ENCODE measurements at regions not wholly inside any gene's neighbourhood (a gene's known extent, or its start where the extent isn't known, plus 50 kb on each side); places are given as distances from the start of the nearest gene placed in this dataset.
A peak's percentile ranks its signal among the peaks of the same experiment; 100 is the strongest.

GRCh38 chr5:74543162-74543995, 97.1 kb downstream of the ENC1 start:
- peak overlapping the region; percentile 9 for H3K4me3 ChIP-seq (ENCODE audit: low read length)
- DNase-seq (ENCODE audit: low read depth): peak; percentile 93
- no peak for TF ChIP-seq CTCF (conservative IDR thresholded peaks at IDR 0.05; ENCODE audit: low read depth, low read length)

DNA sequence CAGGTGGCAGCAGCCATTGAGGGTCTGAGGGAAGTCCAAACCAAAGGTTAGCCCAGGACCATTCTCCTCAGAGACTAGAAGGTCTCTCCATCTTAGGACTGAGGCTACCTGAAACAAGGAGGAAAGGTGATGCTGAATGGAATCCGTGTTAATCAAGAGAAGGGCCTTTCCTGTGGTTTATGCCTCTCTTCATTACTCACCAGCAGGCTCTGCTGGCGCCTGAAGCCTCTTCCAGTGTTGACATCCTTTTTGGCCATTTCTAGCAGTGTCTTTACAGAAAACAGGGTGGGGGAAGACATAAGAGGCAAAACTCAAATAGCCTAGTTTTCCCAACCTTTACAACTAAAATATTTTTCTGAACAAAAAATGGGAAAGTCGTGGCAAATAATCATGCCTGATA, 98.0 kb downstream of the ENC1 start:
- DNase-seq (ENCODE audit: low read depth): no peak
- H3K4me3 ChIP-seq (ENCODE audit: low read length): no peak overlapping the region
- peak; percentile 12 for TF ChIP-seq CTCF (conservative IDR thresholded peaks at IDR 0.05; ENCODE audit: low read depth, low read length)

DNA sequence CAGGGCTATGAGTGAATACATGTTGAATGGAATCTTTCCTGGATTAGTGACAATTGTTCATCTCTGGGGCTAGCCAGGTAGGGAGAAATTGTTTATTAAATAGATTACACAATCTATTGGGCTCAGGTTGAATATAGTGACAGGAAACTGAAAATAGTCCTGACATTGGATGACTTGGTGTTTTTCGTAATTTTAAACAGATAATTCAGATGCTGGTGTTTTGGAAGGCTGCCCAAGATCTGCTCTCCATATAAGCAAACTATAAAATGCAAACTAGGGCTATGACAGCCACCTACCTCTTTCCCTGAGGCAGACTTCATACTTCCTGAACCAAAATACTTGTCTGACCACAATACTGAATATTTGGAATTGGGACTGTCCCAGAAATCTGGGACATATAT, 99.1 kb downstream of the ENC1 start:
- DNase-seq (ENCODE audit: low read depth): no peak

DNA sequence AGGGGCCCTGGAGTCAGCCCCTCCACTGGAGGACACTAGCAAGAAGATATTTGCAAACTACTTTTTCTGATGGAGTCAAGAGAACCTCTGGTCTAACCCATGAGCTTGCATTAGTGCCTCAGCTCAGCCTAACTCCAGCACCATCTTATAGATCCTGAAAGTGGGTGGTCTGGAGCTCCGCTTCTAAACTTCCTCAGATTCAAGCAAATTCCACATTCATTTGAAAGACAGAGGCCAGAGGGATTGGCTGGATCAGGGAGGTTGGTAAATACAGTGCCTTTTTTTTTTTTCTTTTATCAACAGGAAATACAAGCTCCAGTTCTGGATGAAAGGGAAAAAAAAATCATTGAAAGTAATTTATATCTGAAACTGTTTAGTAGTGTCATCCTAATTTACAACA, 99.9 kb downstream of the ENC1 start:
- no peak for TF ChIP-seq CTCF (conservative IDR thresholded peaks at IDR 0.05; ENCODE audit: low read depth, low read length)
- DNase-seq (ENCODE audit: low read depth): no peak
- no peak overlapping the region for H3K4me3 ChIP-seq (ENCODE audit: low read length)

More for the DNA sequence above, 99.1 kb downstream of the ENC1 start:
- TF ChIP-seq CTCF (conservative IDR thresholded peaks at IDR 0.05; ENCODE audit: low read depth, low read length): no peak
- no peak overlapping the region for H3K4me3 ChIP-seq (ENCODE audit: low read length)

GRCh38 chr5:74539986-74540385, 100.5 kb downstream of the ENC1 start:
- DNase-seq (ENCODE audit: low read depth): no peak
- no peak overlapping the region for H3K4me3 ChIP-seq (ENCODE audit: low read length)

DNA sequence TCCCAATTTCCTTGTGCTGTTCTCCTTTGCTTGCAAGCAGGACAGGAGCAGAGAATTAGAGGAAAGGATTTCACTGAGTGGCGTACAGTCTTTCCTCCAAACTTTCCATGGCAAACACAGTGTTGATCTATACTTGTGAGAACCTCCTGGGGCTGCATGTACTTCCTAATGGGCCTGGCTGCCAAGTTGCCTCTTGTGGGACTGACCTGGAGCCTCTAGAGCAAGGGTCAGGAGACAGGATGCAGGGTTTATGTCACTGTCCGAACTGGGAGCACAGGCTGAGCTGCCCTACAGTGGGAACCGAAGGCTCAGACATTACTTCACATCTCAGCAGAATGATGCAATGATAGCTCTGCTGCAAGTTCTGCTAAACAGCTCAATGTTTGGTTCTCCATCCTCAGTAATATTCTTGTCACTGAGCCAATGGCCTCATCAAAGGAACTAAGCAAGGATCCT, 102.3 kb downstream of the ENC1 start:
- no peak overlapping the region for H3K4me3 ChIP-seq (ENCODE audit: low read length)
- TF ChIP-seq CTCF (conservative IDR thresholded peaks at IDR 0.05; ENCODE audit: low read depth, low read length): no peak
- DNase-seq (ENCODE audit: low read depth): no peak

More at GRCh38 chr5:74539986-74540385, 100.5 kb downstream of the ENC1 start:
- no peak for TF ChIP-seq CTCF (conservative IDR thresholded peaks at IDR 0.05; ENCODE audit: low read depth, low read length)

- no peak for TF ChIP-seq CTCF (conservative IDR thresholded peaks at IDR 0.05; ENCODE audit: low read depth, low read length)
- DNase-seq (ENCODE audit: low read depth): no peak
- H3K4me3 ChIP-seq (ENCODE audit: low read length): no peak overlapping the region
These were observed 103.9 kb downstream of the ENC1 start for GRCh38 chr5:74536658-74537057.
